GM21381 (cell line): ENCODE measurements at regions not wholly inside any gene's neighbourhood (a gene's known extent, or its start where the extent isn't known, plus 50 kb on each side); places are given as distances from the start of the nearest gene placed in this dataset.

Experiments
- ATAC-seq: cut with Tn5 transposase; IDR thresholded peaks from one replicate; pipeline ENCODE4 v1.9.1; 2021; ENCODE audit warnings: mild to moderate bottlenecking, moderate library complexity; ENCODE audit not compliant: unreplicated experiment

- no peak for ATAC-seq
Observed at GRCh38 chr17:31595076-31595475, 203.6 kb downstream of the RAB11FIP4 start.

DNA sequence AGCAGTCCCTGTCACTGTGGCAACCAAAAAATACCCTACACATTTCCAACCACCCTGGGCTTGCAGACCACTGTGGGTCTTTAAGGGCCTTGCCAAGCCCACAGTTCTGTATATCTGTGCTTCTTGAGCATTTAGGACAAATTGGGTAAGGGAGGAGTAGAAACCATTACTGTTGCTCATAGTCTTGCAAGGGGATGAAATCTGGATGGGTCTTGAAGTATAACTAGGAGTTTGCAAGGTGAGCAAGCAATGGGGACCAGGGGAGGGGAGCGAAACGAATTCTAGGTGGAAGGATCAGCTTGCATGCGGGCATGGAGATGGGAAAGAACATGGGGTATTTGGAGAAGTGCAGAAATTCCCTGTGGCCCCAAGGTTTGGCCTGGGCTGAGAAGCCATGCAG lies 202.9 kb downstream of the RAB11FIP4 start:
- ATAC-seq: no peak

GRCh38 chr17:31593806-31594205 lies 202.3 kb downstream of the RAB11FIP4 start:
- no peak for ATAC-seq

GRCh38 chr17:31591924-31592323 lies 200.4 kb downstream of the RAB11FIP4 start:
- no peak for ATAC-seq

GRCh38 chr17:31588512-31588911 lies 197.0 kb downstream of the RAB11FIP4 start:
- ATAC-seq: no peak

DNA sequence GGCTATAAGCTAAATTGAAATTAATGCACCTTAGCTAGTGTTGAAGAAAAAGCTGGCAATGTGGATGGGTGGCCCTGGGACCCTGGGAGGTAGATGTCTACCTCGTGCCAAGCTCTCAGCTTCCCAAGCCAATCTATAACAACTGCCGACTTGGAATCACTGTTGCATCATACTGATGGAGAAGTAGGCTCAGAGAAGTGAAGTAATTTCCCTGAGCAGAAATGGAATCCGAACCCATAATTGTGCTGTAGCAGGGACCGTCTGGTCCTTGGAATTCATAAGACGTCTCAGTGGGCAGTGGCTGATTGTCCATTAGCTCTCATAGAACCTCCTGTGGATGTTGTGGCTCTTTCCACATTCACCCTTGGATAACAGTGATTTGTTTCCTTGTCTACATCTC lies 196.6 kb downstream of the RAB11FIP4 start:
- ATAC-seq: no peak
